GM23338 (cell line): ENCODE measurements at regions not wholly inside any gene's neighbourhood (a gene's known extent, or its start where the extent isn't known, plus 50 kb on each side); places are given as distances from the start of the nearest gene placed in this dataset.
"Not testable (repeated sequence)": the region's sequence is repeated elsewhere in the genome, so short reads cannot be mapped to it uniquely, and the experiment has no call there.

ENCODE experiments used
- CTCF ChIP-seq, 2 experiments: fragments of 200-600 bp in 1 of 2; sonication (generic) in 1 of 2; conservative IDR thresholded peaks; 2 replicates each; pipeline versions ENCODE4 v1.5.1 to v1.6.1; 2016 to 2017; ENCODE audit warnings: antibody characterized with exemption in 2 of 2, low read depth in 2 of 2, mild to moderate bottlenecking in 2 of 2, moderate library complexity in 1 of 2
- EZH2 ChIP-seq: fragments of 200-600 bp; sonication (generic); IDR thresholded peaks from one replicate; pipeline ENCODE4 v1.8.0; 2017; ENCODE audit warnings: antibody characterized with exemption, mild to moderate bottlenecking, low read depth; ENCODE audit not compliant: unreplicated experiment
- EZH2phosphoT487 ChIP-seq: fragments of 200-600 bp; sonication (generic); IDR thresholded peaks from one replicate; pipeline ENCODE4 v1.8.1; 2018; ENCODE audit warnings: antibody characterized with exemption; ENCODE audit not compliant: unreplicated experiment
- JUNB ChIP-seq: IDR thresholded peaks from one replicate; pipeline ENCODE4 v1.6.1; 2016; ENCODE audit warnings: antibody characterized with exemption; ENCODE audit not compliant: unreplicated experiment
- NANOG ChIP-seq: IDR thresholded peaks from 2 replicates; pipeline ENCODE4 v1.6.1; 2016; ENCODE audit warnings: antibody characterized with exemption, borderline replicate concordance
- POLR2AphosphoS5 ChIP-seq: IDR thresholded peaks from 2 replicates; pipeline ENCODE4 v1.6.1; 2016; ENCODE audit warnings: antibody characterized with exemption, low read depth
- REST ChIP-seq: IDR thresholded peaks from one replicate; pipeline ENCODE4 v1.6.1; 2018; ENCODE audit warnings: antibody characterized with exemption; ENCODE audit not compliant: unreplicated experiment

GRCh38 chr14:19162920-19163319 is 195.7 kb downstream of the POTEM start:
- TF ChIP-seq EZH2phosphoT487; POLR2AphosphoS5; CTCF (conservative IDR thresholded peaks at IDR 0.05; ENCODE audit: low read depth in 2 of 2); NANOG; EZH2; JUNB; REST: not testable (repeated sequence)
